RKO (cell line): ENCODE measurements at regions not wholly inside any gene's neighbourhood (a gene's known extent, or its start where the extent isn't known, plus 50 kb on each side); places are given as distances from the start of the nearest gene placed in this dataset.
A peak's percentile ranks its signal among the peaks of the same experiment; 100 is the strongest.
"Not testable (repeated sequence)": the region's sequence is repeated elsewhere in the genome, so short reads cannot be mapped to it uniquely, and the experiment has no call there.

Source experiments
- DNase-seq: peaks from one replicate; pipeline ENCODE4 v3.0.0-alpha.2; 2016; ENCODE audit warnings: low spot score

- DNase-seq: no peak
Observed at GRCh38 chr5:58016358-58016757, 443.5 kb downstream of the PLK2 start.

GRCh38 chr5:58015175-58015574, 444.7 kb downstream of the PLK2 start:
- no peak for DNase-seq

DNA sequence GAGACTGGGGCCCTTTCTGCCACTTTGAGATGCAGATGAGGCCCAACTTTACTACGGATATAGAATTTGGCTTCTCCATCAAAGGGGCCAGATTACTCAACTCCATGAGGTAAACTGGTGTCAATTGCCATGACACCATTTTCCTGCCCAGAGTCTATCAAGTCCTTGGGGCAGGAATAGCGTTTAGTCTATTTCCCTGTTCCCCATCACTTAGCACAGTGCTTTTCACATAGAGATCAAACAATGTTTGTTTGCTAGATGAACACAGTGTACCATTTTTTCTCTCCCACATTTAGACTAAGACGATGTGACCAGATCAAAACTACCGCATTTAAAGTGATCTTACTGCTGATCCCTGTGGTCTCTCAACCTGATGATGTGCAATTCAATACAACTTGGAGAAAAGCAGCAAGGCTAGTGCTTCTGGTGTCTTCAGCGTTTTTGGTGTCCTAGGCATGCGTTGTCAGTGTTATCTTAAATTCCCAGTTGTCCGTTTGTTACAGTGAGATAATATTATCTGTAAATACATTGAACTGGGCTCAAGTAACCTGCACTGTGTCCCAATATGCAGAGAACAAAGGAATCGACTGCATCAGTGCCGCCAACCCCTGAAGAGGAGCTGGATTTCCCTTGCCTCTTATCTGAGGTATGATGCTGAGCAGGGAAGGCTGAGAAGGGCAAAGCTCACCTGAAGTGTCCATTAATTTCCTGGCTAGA, 446.2 kb downstream of the PLK2 start:
- no peak for DNase-seq

GRCh38 chr5:58012801-58013315, 447.0 kb downstream of the PLK2 start:
- no peak for DNase-seq

GRCh38 chr5:58012102-58012501, 447.8 kb downstream of the PLK2 start:
- DNase-seq: no peak

DNA sequence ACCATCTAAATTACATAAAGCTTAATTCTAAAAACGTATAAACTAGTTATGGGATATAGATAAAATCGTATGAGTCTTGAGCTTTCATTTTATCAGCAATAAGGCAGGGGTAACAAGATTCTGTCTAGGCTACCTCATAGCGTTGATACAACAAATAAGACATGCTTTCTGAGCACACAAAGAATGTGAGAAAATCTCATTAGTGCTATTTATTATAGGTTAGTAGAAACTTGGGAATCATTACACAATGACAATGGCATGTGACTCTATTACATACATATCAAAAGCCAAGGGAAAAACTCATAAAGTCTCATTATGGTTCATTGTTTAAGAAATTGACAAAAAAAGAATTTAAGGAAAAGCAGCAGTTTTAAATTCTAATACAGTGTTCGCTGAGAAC, 448.6 kb downstream of the PLK2 start:
- no peak for DNase-seq

- DNase-seq: no peak
Observed at GRCh38 chr5:58009754-58010153, 450.1 kb downstream of the PLK2 start.

DNA sequence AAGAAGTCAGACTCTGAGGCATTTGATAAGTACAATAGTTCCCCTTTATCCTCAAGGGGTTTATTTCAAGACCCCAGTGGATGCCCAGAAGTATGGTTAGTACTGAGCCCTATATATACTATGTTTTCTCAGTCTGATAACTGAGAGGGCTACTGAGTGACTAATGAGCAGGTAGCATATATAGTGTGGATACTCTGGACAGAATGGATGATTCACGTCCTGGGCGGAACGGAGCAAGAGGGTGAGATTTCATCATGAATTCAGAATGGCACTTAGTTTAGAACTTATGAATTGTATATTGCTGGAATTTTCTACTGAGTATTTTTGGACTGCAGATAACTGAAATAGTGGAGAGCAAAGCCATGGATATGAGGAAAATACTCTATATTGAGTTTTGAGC, 457.6 kb downstream of the PLK2 start:
- peak; percentile 14 for DNase-seq

- DNase-seq: no peak
Observed at GRCh38 chr5:57993866-57994265, 466.0 kb downstream of the PLK2 start.

- DNase-seq: no peak
Observed at GRCh38 chr5:57989378-57989777, 470.5 kb downstream of the PLK2 start.

DNA sequence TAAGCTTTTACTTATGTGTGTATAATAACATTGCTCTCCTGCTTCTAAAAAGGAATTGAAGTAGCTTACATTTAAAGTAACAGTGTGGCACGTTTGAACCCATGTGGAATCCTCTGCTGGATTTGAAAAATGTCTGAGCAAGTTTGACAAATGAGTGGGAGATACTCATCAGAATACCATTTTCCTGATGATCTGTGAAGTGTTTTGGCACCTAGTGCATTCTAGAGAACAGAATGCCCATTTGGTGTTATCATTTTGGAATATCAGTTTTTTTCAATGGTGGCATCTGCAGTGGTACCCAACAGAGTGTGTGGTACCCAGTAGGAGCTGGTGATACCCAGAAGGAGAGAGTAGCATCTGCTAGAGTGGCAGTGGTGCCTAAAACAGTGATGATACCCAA, 471.1 kb downstream of the PLK2 start:
- DNase-seq: no peak

- DNase-seq: no peak
Observed at GRCh38 chr5:57987552-57987951, 472.3 kb downstream of the PLK2 start.

- DNase-seq: peak; percentile 1
Observed at GRCh38 chr5:57986761-57987341, 473.0 kb downstream of the PLK2 start.

DNA sequence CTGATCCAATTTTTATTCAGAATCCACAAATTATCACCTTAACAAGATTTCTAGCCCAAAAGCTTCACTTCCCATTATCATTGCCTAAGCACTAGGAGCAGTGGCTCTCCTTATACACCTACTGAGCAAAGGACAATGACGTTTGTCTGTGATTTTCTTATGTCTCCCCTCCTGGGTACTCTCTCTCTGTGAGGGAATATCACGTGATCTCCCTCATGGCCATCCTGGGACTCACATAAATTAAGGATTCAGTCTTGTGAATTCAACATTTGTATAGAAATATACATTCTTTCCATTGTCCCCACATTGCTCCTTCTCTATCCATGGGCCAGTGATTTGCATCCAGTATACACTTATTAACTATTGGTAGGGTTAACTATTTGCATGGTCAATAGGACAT, 476.5 kb downstream of the PLK2 start:
- DNase-seq: no peak

GRCh38 chr5:57979671-57980070, 480.2 kb downstream of the PLK2 start:
- no peak for DNase-seq

DNA sequence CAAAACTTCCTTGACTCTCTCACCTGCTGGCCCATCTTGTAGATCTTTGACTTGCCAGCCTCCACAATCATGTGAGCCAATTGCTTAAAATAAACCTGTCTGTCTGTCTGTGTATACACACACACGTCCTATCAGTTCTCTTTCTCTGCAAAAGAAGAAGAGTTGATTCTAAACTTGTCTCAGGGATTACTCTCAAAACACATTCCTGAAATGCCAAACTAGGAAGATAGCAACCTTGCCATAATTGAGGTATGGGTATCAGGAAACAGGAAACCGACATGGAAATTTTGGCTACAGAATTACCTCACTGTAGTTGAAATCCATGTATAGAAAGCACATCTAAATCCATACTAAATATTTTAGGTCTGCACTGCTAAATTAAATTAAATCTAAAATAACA, 483.4 kb downstream of the PLK2 start:
- DNase-seq: no peak

DNA sequence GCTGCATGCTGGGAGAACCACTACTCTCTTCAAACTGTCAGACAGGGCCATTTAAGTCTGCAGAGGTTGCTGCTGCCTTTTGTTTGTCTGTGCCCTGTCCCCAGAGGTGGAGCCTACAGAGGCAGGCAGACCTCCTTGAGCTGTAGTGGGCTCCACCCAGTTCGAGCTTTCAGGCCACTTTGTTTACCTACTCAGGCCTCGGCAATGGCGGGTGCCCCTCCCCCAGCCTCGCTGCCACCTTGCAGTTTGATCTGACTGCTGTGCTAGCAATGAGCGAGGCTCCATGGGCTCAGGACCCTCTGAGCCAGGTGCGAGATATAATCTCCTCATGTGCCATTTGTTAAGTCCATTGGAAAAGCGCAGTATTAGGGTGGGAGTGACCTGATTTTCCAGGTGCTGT, 487.8 kb downstream of the PLK2 start:
- not testable (repeated sequence) for DNase-seq

- no peak for DNase-seq
Observed at GRCh38 chr5:57960569-57960968, 478.0 kb upstream of the ACTBL2 start.

DNA sequence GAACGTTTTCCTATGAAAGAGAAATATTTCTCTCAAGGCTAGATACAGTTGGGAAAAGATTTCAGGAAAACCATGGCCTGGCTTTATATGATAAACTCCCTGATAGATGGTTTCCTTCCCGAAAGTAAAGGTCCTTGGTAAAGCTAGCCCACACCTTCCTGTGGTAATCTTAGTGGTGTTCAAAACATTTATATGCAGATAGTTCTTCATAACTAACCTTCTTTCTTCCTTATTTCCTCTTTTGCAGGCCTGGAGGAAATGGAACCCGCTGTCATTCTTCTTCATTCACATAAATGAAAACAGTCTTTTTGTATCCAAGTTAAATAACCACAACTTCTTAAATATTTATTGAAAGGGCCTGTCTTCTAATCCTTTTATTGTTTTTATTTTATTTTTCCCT, 474.0 kb upstream of the ACTBL2 start:
- DNase-seq: no peak

GRCh38 chr5:57955511-57955910, 472.9 kb upstream of the ACTBL2 start:
- DNase-seq: no peak

GRCh38 chr5:57953792-57954191, 471.2 kb upstream of the ACTBL2 start:
- no peak for DNase-seq

DNA sequence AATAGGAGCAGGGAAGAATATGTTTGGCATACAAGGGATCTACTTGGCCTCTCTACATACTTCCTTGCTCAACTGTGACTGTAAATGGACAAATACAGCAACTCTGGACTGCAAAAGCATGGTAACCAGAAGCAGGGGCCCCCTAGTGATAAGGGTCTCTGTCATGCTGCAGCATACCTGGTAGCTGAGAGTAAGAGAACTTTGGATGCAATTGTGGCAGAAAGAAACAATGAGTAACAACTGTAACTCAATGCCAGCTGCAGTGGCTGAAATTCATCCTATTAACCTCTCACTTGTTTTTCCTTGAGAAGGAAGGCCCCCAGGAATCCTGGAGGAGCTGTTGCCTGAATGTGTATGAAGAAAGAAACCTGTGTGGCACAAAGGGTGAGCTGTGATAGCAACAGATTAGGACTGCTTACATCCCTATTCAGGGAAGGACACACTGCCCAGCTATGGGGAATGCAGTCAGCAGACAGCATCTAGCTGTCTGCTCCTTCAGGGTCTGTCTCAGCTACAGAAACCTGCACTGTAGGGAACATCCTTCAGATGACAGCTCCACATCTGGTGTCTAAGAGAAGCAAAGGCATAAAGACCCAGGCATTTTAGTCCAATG, 468.1 kb upstream of the ACTBL2 start:
- no peak for DNase-seq

- DNase-seq: no peak
Observed at GRCh38 chr5:57948091-57948490, 465.5 kb upstream of the ACTBL2 start.
